Suppressor macrophage treated with lipopolysaccharide for 4 hours (primary cell): ENCODE measurements at regions not wholly inside any gene's neighbourhood (a gene's known extent, or its start where the extent isn't known, plus 50 kb on each side); places are given as distances from the start of the nearest gene placed in this dataset.

Experiments
- DNase-seq: peaks from one replicate; pipeline ENCODE4 v3.0.0-alpha.2; 2020

DNA sequence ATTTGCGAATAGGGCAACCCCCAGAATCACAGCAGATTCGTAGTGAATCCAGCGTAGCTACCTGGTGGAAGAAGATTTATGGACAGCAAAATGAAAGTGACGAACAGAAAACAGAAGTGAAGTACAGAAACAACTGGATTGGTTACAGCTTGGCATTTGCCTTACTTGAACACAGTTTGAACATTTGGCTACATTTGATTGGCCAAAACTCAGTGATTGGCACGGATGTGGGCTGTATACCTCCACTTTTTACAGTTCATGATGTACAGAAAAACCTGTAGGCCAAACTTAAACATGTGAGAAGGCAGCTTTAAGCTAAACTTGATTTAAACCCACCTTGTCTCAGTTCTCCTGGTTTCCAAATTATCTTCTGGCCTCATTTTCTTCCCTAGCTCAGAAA, 49.9 kb upstream of the AMN1 start:
- DNase-seq, result no peak
